ENCODE measurements at regions not wholly inside any gene's neighbourhood (a gene's known extent, or its start where the extent isn't known, plus 50 kb on each side); places are given as distances from the start of the nearest gene placed in this dataset.

- Histone ChIP-seq H3K4me1 (no peaks in the 10 kb centered on the region), H3K4me3 (no peak overlapping the region), H3K27ac (no peak overlapping the region), H3K4me2 (no peak overlapping the region), H3K9me3 (no peaks in the 10 kb centered on the region)
- TF ChIP-seq RAD21 (conservative IDR thresholded peaks at IDR 0.05 in 1 of 2, IDR thresholded peaks at IDR 0.05 in 1 of 2) (no peak), MAZ (IDR thresholded peaks at IDR 0.05; ENCODE audit: borderline replicate concordance, low read depth, low read length) (no peak), JUN (IDR thresholded peaks at IDR 0.05) (no peak), CTCF (IDR thresholded peaks at IDR 0.05) (no peak), RFX5 (IDR thresholded peaks at IDR 0.05) (no peak), RNF2 (IDR thresholded peaks at IDR 0.05; ENCODE audit: borderline replicate concordance, low read depth) (no peak), EP300 (IDR thresholded peaks at IDR 0.05) (no peak), JUNB (IDR thresholded peaks at IDR 0.05) (no peak), FOSB (CRISPR knock-in tag; IDR thresholded peaks at IDR 0.05) (no peak), TP53 (CRISPR knock-in tag; IDR thresholded peaks at IDR 0.05) (no peak), E2F6 (IDR thresholded peaks at IDR 0.05; ENCODE audit: borderline replicate concordance, low read depth) (no peak), TFCP2L1 (CRISPR knock-in tag; IDR thresholded peaks at IDR 0.05) (no peak)
- ATAC-seq = no peak
- WGBS (ENCODE audit: missing lambda C conversion rate) = 42% methylated on average over 6 of the region's 6 CpGs
- CTCF ChIA-PET = no interaction called here
- FAIRE-seq = no peak
- POLR2A ChIA-PET = no interaction called here
- no peak for DNase-seq (ENCODE audit: low read depth in 1 of 2, low spot score in 1 of 2)
Measured at GRCh38 chr22:33986167-33986771, 66.0 kb upstream of the LARGE1 start.

GRCh38 chr22:33986954-33987353 lies 66.7 kb upstream of the LARGE1 start:
- H3K4me2 ChIP-seq = no peak overlapping the region
- no peaks in the 10 kb centered on the region for H3K9me3 ChIP-seq
- H3K4me3 ChIP-seq = no peak overlapping the region
- POLR2A ChIA-PET = no interaction called here
- ATAC-seq (no peak), DNase-seq (ENCODE audit: low read depth in 1 of 2, low spot score in 1 of 2) (no peak), FAIRE-seq (no peak)
- H3K4me1 ChIP-seq = no peaks in the 10 kb centered on the region
- TF ChIP-seq HES2 (IDR thresholded peaks at IDR 0.05) = no peak
- no peak for TF ChIP-seq FOSL2 (IDR thresholded peaks at IDR 0.05)
- TF ChIP-seq FOSL2 (CRISPR knock-in tag; IDR thresholded peaks at IDR 0.05) = no peak
- TF ChIP-seq HOXA7 (CRISPR knock-in tag; IDR thresholded peaks at IDR 0.05) = no peak
- TF ChIP-seq RCOR1 (IDR thresholded peaks at IDR 0.05; ENCODE audit: low read depth, low read length) = no peak
- no peak for TF ChIP-seq KDM1A (IDR thresholded peaks at IDR 0.05; ENCODE audit: low read depth)
- TF ChIP-seq CBX8 (IDR thresholded peaks at IDR 0.05) = no peak
- TF ChIP-seq E2F6 (IDR thresholded peaks at IDR 0.05; ENCODE audit: borderline replicate concordance, low read depth) = no peak
- TF ChIP-seq EHF (CRISPR knock-in tag; IDR thresholded peaks at IDR 0.05) = no peak
- TF ChIP-seq JUN (IDR thresholded peaks at IDR 0.05) = no peak
- no peak for TF ChIP-seq KDM5A (IDR thresholded peaks at IDR 0.05)
- TF ChIP-seq MYC (IDR thresholded peaks at IDR 0.05; ENCODE audit: borderline replicate concordance, low read length) = no peak
- no peak for TF ChIP-seq ESRRA (IDR thresholded peaks at IDR 0.05; ENCODE audit: borderline replicate concordance, low read length)
- no peak for TF ChIP-seq CTCF (IDR thresholded peaks at IDR 0.05)
- no peak for TF ChIP-seq TP53 (CRISPR knock-in tag; IDR thresholded peaks at IDR 0.05)
- TF ChIP-seq JUNB (IDR thresholded peaks at IDR 0.05) = no peak
- WGBS (ENCODE audit: missing lambda C conversion rate) = 36% methylated on average over 5 of the region's 5 CpGs
- no peak overlapping the region for H3K27ac ChIP-seq
- CTCF ChIA-PET = no interaction called here
